D341Med (cell line): ENCODE measurements at regions not wholly inside any gene's neighbourhood (a gene's known extent, or its start where the extent isn't known, plus 50 kb on each side); places are given as distances from the start of the nearest gene placed in this dataset.
"Not testable (repeated sequence)": the region's sequence is repeated elsewhere in the genome, so short reads cannot be mapped to it uniquely, and the experiment has no call there.

ENCODE experiments used
- DNase-seq: peaks from one replicate; pipeline ENCODE4 v3.0.0; 2012; ENCODE audit warnings: low spot score

DNA sequence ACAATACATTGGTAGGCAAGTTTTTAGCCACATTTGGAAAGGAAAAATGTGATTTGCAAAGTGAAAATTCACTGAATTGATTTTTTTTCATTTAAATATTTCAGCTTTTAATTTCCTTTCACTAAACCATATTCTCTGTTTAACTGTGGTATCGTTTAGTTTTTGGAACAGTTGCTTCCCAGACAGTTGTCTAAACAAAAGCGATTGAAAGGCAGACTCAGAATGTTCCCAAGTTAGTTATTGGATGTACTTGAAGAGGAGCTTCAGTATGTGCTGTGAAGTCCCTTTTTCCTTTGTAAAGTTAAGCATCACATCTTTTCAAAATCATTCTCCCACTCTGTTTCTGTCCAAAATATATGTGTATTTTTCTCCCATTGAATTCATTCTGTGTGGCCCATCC, 623.4 kb upstream of the LUZP2 start:
- DNase-seq: no peak

GRCh38 chr11:23875176-23875850, 621.5 kb upstream of the LUZP2 start:
- no peak for DNase-seq

- not testable (repeated sequence) for DNase-seq
These were observed 613.3 kb upstream of the LUZP2 start for GRCh38 chr11:23883426-23884048.

DNA sequence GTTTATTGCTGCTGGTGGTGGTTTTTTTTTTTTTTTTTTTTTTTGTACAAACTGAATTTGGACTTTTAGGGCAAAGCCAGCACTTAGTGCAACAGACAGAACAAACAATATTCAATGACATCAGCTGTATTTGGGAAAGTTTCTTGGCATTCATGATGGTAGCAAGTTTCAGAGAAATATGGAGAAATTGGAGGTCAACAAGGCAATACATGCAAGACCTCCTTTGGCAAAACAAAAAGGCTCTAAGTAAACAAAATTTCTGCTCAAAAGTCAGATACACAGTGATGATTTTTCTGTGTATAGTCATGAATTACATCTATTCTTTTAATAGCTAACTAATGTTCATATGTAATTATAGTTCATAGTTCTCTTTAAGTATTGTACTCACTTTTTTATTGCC, 612.5 kb upstream of the LUZP2 start:
- no peak for DNase-seq

DNA sequence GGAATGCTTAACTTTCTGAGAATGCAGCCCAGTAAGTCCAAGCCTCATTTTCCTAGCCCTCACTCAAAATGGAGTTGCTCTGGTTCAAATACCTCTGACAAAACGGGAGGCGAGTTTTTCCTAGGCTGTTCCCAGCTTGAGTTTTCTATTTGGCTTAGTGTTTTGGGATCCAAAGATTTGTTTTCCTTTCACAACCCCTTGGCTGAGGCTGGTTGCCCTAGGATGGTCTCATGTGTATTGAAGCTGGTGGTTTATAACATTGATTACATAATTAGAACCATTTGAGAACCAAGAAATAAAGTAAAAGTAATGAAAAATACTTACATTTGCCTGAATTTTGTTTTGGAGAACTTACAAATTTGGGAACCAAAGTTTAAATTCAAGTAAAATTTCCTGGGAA, 611.1 kb upstream of the LUZP2 start:
- DNase-seq: no peak

- not testable (repeated sequence) for DNase-seq
These were observed 609.7 kb upstream of the LUZP2 start for GRCh38 chr11:23887122-23887521.

- DNase-seq: no peak
These were observed 603.7 kb upstream of the LUZP2 start for GRCh38 chr11:23893126-23893525.

GRCh38 chr11:23897453-23898286, 599.2 kb upstream of the LUZP2 start:
- no peak for DNase-seq

DNA sequence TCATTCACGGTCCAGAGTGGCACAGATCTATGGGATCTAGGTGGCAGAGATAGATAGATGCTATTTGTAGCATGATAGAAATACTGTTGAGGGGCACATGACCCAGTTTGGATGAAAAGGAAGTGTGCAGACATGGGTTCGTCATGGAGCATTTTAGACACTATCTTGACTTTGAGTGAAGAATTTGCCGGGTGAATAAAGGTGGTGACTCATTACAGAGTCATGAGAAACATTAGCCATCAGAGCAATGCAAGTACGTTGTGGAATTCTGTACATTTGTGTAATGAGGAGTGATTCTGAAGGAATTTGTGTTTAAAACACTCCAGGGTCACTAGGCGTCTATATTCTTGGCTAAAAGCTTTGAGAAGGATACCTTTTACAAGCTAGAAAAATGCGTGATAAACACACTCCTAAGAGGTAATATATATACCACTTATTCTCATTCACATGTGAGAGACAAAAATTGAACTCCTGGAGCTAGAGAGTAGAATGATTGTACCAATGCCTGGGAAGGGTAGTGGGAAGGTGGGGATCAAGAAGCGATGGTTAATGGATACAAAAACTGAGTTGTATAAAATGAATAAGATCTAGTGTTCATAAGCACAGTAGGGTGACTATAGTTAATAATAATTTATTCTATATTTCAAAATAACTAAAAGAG, 593.7 kb upstream of the LUZP2 start:
- no peak for DNase-seq

DNA sequence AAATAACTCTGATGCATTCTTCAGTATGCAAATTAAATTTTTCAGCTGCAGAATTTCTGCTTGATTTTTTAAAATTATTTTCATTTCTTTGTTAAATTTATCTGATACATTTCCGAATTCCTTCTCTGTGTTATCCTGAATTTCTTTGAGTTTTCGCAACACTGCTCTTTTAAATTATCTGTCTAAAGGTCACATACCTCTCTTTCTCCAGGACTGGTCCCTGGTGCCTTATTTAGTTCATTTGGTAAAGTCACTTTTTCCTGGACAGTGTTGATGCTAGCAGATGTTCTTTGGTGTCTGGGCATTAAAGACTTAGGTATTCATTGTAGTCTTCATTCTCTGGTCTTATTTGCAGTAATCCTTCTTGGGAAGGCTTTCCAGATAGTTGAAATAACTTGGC, 577.4 kb upstream of the LUZP2 start:
- DNase-seq: no peak

- DNase-seq: no peak
These were observed 573.5 kb upstream of the LUZP2 start for GRCh38 chr11:23923357-23923756.

GRCh38 chr11:23924226-23924625, 572.6 kb upstream of the LUZP2 start:
- no peak for DNase-seq

- no peak for DNase-seq
These were observed 565.4 kb upstream of the LUZP2 start for GRCh38 chr11:23931443-23931842.

GRCh38 chr11:23932485-23932898, 564.4 kb upstream of the LUZP2 start:
- no peak for DNase-seq

- no peak for DNase-seq
These were observed 563.1 kb upstream of the LUZP2 start for GRCh38 chr11:23933721-23934120.

DNA sequence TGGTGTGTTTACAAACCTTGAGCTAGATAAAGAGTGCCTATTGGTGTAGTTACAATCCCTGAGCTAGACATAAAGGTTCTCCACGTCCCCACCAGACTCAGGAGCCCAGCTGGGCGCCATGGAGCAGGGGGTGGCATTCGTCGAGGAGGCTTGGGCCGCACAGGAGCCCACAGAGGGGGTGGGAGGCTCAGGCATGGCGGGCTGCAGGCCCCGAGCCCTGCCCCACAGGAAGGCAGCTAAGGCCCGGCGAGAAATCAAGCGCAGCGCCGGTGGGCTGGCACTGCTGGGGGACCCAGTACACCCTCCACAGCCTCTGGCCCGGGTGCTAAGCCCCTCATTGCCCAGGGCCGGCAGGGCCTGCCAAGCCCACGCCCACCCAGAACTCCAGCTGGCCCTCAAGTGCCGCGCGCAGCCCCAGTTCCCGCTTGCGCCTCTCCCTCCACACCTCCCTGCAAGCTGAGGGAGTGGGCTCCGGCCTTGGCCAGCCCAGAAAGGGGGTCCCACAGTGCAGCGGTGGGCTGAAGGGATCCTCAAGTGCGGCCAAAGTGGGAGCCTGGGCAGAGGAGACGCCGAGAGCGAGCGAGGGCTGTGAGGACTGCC, 562.1 kb upstream of the LUZP2 start:
- not testable (repeated sequence) for DNase-seq

- not testable (repeated sequence) for DNase-seq
These were observed 554.6 kb upstream of the LUZP2 start for GRCh38 chr11:23942117-23942815.

GRCh38 chr11:23944923-23945322, 551.9 kb upstream of the LUZP2 start:
- DNase-seq: no peak

DNA sequence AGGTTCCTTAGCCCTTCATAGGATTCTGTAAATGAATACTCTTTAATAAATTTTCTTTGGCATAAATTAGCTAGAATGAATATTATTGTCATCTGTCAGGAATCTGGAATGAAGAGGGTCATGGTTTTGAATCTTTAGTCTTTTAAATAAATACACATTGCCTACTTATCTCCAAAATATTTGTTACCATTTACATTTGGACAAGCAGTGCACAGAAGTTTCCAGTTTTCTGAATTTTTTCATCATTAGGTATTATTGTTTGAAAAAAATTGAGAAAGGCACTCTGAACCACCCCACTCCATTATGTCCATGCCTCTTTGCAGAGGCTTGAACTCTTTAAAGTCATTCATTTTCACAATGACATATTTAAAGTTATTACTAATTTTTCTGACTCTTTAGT, 549.0 kb upstream of the LUZP2 start:
- DNase-seq: no peak

DNA sequence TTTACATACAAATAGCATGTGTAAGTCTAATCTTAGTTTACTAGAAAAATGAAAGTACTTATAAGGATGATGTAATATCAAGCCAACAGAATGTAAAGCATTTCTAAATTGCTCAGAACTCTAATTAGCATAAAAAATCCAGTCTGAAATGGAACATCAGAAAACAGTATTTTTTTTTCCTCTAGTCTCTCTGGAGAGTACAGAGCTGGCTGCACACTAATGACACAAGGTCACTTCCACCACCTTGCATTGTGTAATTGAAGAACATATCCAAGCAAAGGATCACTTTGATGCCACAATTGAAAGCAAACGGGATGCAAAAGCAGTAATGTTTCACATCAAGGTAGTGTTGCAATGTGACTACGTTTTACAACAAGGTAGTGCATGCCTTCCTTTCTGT, 548.0 kb upstream of the LUZP2 start:
- DNase-seq: no peak

DNA sequence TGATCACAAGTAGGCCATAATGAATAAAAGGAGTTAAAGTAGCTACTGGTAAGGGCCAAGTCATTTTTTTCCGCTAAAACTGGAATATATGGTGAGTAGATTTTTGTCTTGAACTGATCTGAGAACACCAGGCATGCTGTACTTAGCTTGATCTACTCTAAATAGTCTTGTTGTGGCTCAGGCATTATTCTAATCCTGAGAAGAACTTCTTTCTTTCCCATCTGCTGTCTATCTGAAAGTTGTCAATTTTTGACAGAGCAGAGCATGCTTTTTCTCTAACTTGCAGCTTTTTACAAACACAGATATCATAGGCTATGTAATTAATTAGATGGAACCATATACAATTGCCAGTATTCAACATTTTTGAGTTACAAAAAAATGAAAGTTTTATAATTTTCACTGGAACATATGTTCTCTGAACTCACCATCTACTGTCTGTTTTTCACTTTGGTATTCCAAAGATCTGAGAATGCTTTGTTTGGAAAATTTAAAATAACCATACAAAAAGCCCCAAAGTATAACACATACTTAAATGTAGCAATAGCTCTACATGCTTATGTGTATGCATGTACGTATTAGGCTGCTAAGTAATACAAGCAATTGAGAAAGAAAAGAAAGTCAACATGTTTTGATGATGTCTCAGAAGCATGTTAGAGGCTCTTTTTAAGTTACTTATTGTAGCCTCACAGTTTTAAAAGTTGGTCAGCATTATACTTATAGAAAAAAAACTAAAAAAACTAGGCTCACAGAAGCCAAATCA, 542.7 kb upstream of the LUZP2 start:
- no peak for DNase-seq
